ENCODE measurements at regions not wholly inside any gene's neighbourhood (a gene's known extent, or its start where the extent isn't known, plus 50 kb on each side); places are given as distances from the start of the nearest gene placed in this dataset.

DNA sequence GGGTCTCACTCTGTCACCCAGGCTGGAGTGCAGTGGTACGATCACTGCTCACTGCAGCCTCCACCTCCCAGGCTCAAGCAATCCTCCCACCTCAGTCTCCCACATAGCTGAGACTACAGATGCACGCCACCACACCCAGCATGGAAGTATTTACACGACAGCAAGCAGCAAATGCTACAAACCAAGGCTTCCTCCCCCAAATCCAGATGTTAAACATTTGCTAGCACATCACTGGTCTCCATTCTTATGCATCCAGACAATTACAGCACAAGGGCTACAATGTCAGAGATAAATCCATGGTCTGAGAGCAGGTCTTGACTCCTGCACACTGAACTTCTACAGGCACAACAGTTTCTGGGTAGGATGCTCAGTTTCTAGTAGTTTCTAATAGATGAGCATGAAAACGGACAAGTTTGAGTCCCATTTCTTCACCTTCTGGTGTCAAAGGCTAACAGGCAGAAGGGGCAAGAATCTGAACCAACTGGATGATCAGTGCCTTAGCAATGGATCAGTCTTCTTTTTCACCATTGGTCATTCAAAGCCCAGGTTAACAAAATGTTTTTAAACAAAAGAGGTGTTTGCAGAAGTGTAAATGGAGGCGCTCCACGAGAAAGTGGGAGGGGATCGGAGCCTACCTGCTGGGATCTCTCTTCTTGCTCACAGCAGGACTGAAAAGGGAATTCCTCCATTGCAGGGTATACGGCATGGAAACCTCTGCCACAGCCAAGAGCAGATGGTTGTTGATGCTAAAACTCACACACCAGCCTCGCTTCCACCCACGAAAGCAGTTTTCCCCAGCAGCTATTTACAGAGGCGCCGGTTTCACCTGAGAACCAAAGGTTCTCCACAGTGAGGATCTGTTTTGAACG lies 135.0 kb upstream of the ARL4C start:
- intact Hi-C loops (cut with micrococcal nuclease): no loop called here

DNA sequence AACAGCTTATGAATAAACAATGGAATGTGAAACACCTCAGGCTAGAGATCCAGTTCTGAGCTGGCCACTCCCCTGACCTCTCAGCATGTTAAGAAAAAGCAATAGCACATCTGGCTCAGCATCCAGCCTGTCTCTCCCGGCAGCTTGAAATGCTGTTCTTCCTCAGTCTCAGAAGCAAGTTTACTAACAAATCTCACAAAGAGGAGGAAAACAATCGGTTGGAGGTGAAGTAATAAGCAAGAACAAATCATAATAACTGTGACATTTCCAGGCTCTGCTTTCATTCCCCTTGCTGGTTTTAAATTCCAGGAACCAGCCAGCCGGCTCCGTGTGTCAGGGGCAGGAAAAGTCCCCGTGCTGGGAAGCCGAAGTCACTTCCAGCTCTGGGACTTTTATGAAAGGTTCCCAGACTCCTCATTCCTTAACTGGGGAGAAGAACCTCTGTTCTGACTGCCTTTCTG lies 133.9 kb upstream of the ARL4C start:
- H3K4me3 ChIP-seq (ENCODE audit: low read length): no peak overlapping the region
- TF ChIP-seq, protein P1, sequence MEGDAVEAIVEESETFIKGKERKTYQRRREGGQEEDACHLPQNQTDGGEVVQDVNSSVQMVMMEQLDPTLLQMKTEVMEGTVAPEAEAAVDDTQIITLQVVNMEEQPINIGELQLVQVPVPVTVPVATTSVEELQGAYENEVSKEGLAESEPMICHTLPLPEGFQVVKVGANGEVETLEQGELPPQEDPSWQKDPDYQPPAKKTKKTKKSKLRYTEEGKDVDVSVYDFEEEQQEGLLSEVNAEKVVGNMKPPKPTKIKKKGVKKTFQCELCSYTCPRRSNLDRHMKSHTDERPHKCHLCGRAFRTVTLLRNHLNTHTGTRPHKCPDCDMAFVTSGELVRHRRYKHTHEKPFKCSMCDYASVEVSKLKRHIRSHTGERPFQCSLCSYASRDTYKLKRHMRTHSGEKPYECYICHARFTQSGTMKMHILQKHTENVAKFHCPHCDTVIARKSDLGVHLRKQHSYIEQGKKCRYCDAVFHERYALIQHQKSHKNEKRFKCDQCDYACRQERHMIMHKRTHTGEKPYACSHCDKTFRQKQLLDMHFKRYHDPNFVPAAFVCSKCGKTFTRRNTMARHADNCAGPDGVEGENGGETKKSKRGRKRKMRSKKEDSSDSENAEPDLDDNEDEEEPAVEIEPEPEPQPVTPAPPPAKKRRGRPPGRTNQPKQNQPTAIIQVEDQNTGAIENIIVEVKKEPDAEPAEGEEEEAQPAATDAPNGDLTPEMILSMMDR (IDR thresholded peaks at IDR 0.05): no peak
- H3K27ac ChIP-seq (ENCODE audit: low read length): no peak overlapping the region
- H3K4me1 ChIP-seq (ENCODE audit: control insufficient read depth, insufficient read depth, low read length): no peaks in the 10 kb centered on the region
- DNase-seq: no peak
- ATAC-seq: no peak
- no peaks in the 10 kb centered on the region for H3K4me1 Mint-ChIP-seq
- H3K9me3 Mint-ChIP-seq: no peaks in the 10 kb centered on the region
- no peaks in the 10 kb centered on the region for H3K27me3 ChIP-seq (ENCODE audit: control insufficient read depth, insufficient read depth, low read length)
- WGBS (ENCODE audit: insufficient coverage): 89% methylated on average over 6 of the region's 6 CpGs
- H3K9me3 ChIP-seq (ENCODE audit: control insufficient read depth, insufficient read depth, low read length): no peaks in the 10 kb centered on the region
- no peak overlapping the region for H3K4me3 Mint-ChIP-seq
- no peaks in the 10 kb centered on the region for H3K36me3 Mint-ChIP-seq
- peaks cover 19 to 34% of the 10 kb centered on the region in 2 donors for H3K27me3 Mint-ChIP-seq (ENCODE audit: low read depth in 2 of 2)
- intact Hi-C loops (cut with micrococcal nuclease): no loop called here
- no peak overlapping the region for H3K27ac Mint-ChIP-seq
- no peaks in the 10 kb centered on the region for H3K36me3 ChIP-seq (ENCODE audit: control insufficient read depth, insufficient read depth, low read length)

More for the DNA sequence above, 135.0 kb upstream of the ARL4C start:
- DNase-seq (no peak), ATAC-seq (no peak)
- no peaks in the 10 kb centered on the region for H3K4me1 ChIP-seq (ENCODE audit: control insufficient read depth, insufficient read depth, low read length)
- Mint-ChIP-seq H3K4me3 (no peak overlapping the region), H3K4me1 (no peaks in the 10 kb centered on the region), H3K36me3 (no peaks in the 10 kb centered on the region), H3K27me3 (ENCODE audit: low read depth in 2 of 2) (peaks cover 16 to 24% of the 10 kb centered on the region in 2 donors), H3K9me3 (no peaks in the 10 kb centered on the region), H3K27ac (no peak overlapping the region)
- H3K9me3 ChIP-seq (ENCODE audit: control insufficient read depth, insufficient read depth, low read length): no peaks in the 10 kb centered on the region
- no peak overlapping the region for H3K27ac ChIP-seq (ENCODE audit: low read length)
- TF ChIP-seq, protein P1 (IDR thresholded peaks at IDR 0.05): no peak
- H3K4me3 ChIP-seq (ENCODE audit: low read length): no peak overlapping the region
- WGBS (ENCODE audit: insufficient coverage): 83% methylated on average over 13 of the region's 13 CpGs
- no peaks in the 10 kb centered on the region for H3K27me3 ChIP-seq (ENCODE audit: control insufficient read depth, insufficient read depth, low read length)
- no peaks in the 10 kb centered on the region for H3K36me3 ChIP-seq (ENCODE audit: control insufficient read depth, insufficient read depth, low read length)

DNA sequence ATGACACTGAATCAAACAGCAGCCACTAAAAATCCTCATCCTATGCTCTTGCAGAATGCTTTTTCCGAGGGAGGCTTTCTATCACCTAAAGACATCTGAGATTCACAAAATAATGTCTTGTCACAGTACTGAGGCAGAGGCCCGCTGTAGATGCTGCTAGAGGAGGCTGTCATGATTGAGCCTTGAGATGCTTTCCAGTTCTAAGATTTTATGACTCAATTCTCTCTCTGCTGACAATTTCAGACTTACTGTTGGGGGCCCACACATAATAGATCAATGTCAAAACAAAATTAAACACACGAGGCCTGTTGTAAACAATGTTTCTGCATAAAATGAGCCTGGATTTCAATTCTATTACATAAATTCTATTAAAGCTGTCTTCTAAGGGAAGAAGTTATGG lies 132.7 kb upstream of the ARL4C start:
- no peak overlapping the region for H3K27ac ChIP-seq (ENCODE audit: low read length)
- Mint-ChIP-seq H3K27ac (no peak overlapping the region), H3K36me3 (no peaks in the 10 kb centered on the region), H3K9me3 (no peaks in the 10 kb centered on the region), H3K27me3 (ENCODE audit: low read depth in 2 of 2) (peaks cover 16 to 35% of the 10 kb centered on the region in 2 donors), H3K4me1 (no peaks in the 10 kb centered on the region), H3K4me3 (no peak overlapping the region)
- TF ChIP-seq, protein P1 (IDR thresholded peaks at IDR 0.05): no peak
- DNase-seq: no peak
- H3K9me3 ChIP-seq (ENCODE audit: control insufficient read depth, insufficient read depth, low read length): no peaks in the 10 kb centered on the region
- intact Hi-C loops (cut with micrococcal nuclease): loop anchor here (10.0 kb wide), 1 partner anchor 1685 kb away; no protein-coding TSS in a partner anchor
- WGBS (ENCODE audit: insufficient coverage): 62% methylated on average over 3 of the region's 3 CpGs
- no peaks in the 10 kb centered on the region for H3K36me3 ChIP-seq (ENCODE audit: control insufficient read depth, insufficient read depth, low read length)
- no peaks in the 10 kb centered on the region for H3K27me3 ChIP-seq (ENCODE audit: control insufficient read depth, insufficient read depth, low read length)
- no peak for ATAC-seq
- no peaks in the 10 kb centered on the region for H3K4me1 ChIP-seq (ENCODE audit: control insufficient read depth, insufficient read depth, low read length)
- no peak overlapping the region for H3K4me3 ChIP-seq (ENCODE audit: low read length)

Data from natural killer cell (primary cell).